KBM-7 (cell line): ENCODE measurements at regions not wholly inside any gene's neighbourhood (a gene's known extent, or its start where the extent isn't known, plus 50 kb on each side); places are given as distances from the start of the nearest gene placed in this dataset.
A peak's percentile ranks its signal among the peaks of the same experiment; 100 is the strongest.
"Not testable (repeated sequence)": the region's sequence is repeated elsewhere in the genome, so short reads cannot be mapped to it uniquely, and the experiment has no call there.

ENCODE experiments used
- DNase-seq: peaks from one replicate; pipeline ENCODE4 v3.0.0-alpha.2; 2015
- in situ Hi-C: fragments of 300-500 bp; cut with MboI; formaldehyde crosslinking; loops from 2 replicates; pipeline ENCODE4 v1.14.3; 2020; ENCODE audit warnings: low sequenced_read_pairs, low pct_unique_long_range_greater_than_20kb, mixed read lengths

GRCh38 chr18:25470756-25471524 lies 119.0 kb upstream of the ZNF521 start:
- in situ Hi-C loops, DNase-seq: not testable (repeated sequence)

DNA sequence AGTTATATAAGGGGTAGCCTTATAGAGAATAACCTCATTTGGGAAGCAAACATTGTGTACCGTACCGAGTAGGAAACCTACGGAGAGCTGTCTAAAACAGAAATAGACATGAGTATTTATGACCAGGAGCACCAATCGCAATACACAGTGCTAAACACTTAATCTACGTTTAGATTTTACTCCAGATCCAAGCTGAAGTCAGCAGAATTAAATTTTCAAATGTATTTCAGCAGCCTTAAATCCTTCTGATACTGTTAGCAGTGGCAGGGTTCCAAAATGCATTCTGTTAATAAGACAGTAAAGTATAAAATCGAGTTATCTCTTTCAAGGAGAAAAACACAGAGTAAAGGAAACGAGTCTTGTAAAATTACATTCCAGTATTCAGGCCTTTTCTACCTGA lies 118.1 kb upstream of the ZNF521 start:
- in situ Hi-C loops: no loop called here
- DNase-seq: no peak

GRCh38 chr18:25469489-25469888 lies 117.5 kb upstream of the ZNF521 start:
- no peak for DNase-seq
- in situ Hi-C loops: no loop called here

DNA sequence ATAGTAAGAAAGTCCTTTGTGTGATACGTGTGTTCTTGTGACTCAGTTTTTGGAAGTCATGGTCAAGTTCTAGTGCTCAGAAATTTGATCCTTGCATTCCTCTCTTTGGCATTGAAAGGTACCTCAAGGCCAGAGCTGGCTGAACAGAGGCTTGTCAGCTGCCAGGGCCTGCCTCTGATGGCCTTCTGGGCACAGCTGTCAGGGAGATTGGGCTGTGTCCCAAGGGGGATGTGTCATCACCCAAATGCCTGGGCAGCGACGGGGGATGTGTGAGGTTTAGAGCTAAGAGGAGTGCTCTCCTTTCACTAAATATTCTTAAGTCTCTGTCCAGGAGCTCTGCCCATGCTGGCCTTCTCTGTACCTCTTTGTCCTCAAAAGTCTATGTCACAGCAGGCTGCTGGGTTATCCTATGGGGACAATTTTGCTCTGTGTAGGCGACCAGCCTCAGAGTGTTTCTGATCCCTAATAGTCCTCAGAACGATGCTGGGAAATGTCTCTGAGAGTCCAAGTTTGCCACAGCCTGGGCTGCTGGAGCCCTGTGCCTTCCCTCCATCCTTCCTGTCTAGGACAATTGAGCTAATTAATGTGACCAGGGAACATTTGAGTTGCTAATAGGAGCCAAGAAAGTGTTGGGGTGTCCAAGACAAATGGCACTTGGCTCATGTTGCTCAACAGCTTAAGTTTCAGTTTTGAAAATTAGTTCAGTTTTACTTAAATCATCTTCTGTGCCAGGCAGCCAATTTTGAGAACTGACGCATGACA lies 115.4 kb upstream of the ZNF521 start:
- in situ Hi-C loops: no loop called here
- DNase-seq: no peak

DNA sequence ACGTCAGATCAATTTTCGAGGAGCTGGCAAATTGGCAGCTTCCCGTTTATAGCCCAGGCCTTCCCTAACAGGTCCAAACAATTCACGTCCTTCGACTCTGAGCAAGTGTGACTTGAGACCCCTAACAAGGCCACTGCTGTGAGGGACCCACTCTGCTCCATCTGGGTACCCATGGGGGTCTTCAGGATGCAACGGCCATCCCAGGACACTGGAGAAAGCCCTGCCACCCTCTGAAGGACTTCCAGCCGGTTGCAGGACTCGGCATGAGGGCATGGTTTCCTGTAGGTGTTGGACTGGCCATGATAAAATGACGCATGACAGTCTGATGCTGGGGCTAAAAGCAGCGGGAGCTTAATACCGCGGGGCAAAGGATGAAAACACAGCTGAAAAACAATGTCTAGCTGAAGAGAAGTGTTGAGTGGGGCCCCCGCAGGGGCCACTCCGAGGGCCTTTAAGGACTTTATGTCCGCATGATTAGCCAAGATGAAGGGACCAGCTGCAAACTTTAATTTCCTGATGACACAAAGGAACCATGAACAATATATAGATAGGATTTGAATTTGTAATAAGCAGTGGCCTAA lies 113.3 kb upstream of the ZNF521 start:
- in situ Hi-C loops: no loop called here

DNA sequence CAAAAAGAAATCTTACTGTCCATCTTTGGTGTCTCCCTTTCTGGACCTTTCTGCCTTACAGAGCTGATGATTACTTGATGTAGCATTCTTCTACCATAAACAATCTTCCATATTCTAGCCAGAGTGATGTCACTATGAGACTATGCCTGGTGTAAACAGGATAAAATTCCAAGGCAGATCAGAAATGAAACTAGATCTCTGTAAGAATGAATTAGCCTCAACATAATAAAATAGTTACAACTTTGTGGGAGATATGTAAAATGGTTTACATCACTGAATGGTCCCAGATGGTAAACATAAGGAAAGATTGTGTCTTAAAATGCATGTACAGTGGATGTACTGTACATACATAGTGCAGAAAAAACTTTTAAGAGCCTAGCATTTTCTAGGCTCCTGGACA lies 112.3 kb upstream of the ZNF521 start:
- in situ Hi-C loops: no loop called here
- DNase-seq: no peak

More for the DNA sequence above, 113.3 kb upstream of the ZNF521 start:
- no peak for DNase-seq

DNA sequence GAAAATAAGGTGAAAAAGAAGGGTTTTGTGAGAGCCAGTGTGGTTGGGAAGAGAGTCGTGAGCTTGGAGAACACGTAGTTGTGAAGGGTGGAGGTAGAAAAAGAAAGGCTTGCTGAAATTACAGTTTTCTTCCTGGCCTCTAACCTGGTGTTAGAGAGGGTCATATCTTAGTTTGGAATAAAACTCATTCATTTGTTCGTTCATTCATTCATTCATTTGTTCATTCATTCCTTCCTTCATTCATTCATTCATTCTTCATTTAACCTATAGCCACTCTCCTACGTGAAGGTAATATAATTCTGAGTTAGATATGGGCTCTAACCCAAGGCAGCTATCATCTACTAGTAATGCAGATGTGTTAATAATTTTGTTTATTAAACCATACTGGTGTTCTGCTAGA lies 111.8 kb upstream of the ZNF521 start:
- no peak for DNase-seq
- in situ Hi-C loops: no loop called here

DNA sequence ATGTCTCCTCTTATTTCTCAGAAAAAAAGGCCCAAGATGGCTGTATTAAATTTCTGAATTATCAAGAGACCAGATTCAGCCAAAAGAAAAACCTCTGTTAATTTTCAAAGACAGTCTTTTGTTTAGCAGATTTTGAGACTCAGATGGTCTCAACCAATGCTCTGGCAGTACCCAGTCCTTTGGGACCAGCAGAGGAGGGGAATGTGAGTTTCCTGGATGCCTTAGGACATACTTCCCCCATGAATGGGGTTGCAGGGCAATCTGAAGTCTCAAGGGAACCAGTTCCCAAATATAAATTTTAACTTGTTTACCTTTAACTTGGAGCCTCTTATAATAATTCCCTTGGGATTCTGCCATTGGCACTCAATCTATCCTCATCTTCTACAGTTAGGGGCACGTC lies 107.8 kb upstream of the ZNF521 start:
- DNase-seq: no peak
- in situ Hi-C loops: no loop called here

GRCh38 chr18:25457601-25458000 lies 105.6 kb upstream of the ZNF521 start:
- in situ Hi-C loops: no loop called here

DNA sequence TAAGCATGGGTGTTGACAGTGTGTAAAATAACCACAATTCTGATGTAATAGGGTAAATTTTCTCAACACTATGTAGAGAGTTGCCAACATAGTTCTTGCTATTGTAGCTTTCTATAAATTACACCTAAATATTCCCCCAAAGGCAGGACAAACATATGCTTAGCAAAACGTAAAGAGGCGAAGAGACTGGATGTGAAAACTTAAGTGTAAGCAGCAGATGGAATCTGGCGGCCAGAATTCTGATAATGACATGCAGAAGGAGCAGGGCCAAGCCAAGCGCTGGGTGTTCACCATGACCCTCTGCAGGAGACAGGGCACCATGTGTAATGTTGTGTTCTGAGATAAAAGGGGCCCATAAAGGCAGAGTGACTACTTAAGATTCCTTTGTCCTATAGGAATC lies 105.2 kb upstream of the ZNF521 start:
- no peak for DNase-seq
- in situ Hi-C loops: no loop called here

More at GRCh38 chr18:25457601-25458000, 105.6 kb upstream of the ZNF521 start:
- DNase-seq: no peak

DNA sequence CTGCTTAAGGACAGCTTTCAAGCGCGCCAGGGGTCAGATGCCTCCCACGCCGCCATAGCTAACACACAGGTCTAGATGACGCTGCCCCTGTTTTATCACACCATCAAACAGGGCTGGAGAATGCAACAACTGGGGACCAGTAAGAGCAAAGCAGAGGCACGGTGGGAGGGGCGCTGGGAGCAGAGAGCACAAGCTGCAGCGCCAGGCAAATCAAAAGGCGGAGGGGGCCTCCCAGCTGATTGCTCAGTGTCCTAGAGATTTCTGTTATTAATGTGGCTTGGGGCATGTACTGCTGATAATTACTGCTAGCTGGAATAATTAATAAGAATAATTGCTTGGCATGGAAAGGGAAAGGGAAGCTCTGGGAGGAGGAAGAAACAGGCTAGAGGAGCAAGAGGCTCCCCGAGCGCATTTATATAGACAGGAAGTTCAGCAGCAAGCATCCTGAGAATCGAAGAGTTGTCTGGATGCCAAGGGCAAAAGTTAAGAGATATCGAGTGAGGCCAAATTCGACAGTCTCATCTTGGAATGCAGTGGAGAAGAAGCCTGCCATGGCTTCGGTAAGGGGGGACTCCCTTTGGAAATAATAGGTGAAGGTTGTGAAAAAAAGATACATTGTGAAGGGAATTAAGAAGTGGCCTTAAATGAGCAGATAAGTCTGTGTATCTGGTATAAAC lies 104.5 kb upstream of the ZNF521 start:
- in situ Hi-C loops: no loop called here

GRCh38 chr18:25455646-25456045 lies 103.7 kb upstream of the ZNF521 start:
- in situ Hi-C loops: no loop called here

More for the DNA sequence above, 104.5 kb upstream of the ZNF521 start:
- DNase-seq: no peak

DNA sequence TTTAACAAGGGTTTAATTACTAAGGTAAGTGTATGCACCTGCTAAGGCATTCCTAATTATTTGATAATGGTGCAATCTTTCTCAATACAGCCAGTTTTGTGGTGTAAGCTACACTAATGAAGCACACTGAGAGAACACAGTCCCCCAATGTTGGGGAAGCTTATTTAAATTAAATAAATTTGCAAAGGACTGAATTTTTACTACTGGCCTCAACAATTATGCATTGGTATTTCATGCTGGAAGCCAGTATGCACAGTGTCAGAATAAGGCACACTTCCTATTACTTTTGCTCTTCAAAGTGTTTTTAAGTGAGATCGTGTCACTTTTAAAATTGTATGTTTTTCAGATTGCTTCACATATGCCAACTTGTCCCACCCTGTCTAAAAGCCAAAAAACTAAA lies 103.2 kb upstream of the ZNF521 start:
- DNase-seq: no peak
- in situ Hi-C loops: no loop called here

More at GRCh38 chr18:25455646-25456045, 103.7 kb upstream of the ZNF521 start:
- no peak for DNase-seq

DNA sequence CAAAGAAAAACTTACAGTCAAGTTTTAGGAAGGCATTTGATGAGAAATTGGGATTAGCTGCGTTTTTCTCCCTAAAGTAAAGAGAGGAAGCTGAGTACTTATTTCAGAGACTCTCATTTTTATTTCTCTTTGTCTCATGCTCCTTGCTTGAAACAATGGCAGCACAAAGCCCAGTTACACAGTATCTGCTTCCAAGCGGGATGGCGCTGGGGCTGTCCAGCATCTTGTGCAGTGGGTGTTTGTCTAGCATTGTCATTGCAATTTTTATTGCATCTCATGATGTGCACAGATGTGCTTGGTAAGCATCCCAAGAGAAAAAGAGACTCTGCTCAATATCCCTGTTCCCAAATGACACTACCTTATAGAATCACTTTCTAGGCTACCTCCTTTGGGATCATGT lies 102.8 kb upstream of the ZNF521 start:
- in situ Hi-C loops: no loop called here
- DNase-seq: no peak

DNA sequence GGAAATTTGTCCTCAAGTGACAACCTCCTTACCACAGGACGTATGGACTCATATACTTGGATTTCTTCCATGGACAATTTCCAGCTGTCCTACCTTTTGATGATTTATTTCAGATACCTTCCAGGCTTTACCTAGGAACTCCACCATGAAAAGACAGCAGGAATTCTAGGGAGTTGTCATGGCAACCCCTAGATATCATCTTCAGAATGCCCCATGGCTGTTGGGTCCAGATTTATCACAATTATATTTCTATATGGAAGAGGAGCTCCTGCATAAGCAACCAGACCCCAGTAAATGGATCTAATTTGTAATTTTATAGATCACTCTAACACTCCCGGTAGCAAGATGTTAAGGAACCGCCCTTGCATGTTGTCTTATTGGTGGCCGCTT lies 102.3 kb upstream of the ZNF521 start:
- in situ Hi-C loops: no loop called here
- DNase-seq: no peak

GRCh38 chr18:25453556-25454269 lies 101.7 kb upstream of the ZNF521 start:
- DNase-seq: no peak
- in situ Hi-C loops: no loop called here

DNA sequence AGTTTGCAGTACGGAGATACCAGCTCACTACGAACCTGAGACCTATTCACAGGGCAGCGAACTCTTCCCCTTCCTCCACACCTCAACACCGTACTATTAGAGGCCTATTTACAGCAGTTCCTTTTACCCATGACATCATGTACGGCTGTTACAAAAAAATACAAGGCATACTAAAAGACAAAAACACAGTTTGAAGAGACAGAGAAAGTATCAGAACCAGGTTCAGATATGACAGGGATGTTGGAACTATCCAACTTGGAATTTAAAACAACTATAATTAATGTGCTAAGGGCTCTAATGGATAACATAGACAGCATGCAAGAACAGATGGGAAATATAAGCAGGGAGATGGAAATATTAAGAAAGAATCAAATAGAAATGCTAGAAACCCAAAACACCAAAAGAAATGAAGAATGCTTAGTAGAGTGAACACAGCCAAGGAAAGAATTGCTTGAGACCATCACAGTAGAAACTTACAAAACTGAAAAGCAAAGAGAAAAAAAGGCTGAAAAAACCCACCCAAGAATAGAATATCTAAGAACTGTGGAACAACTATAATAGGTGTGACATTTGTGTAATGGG lies 99.2 kb upstream of the ZNF521 start:
- in situ Hi-C loops: no loop called here
- no peak for DNase-seq

GRCh38 chr18:25449046-25449445 lies 97.1 kb upstream of the ZNF521 start:
- DNase-seq: no peak
- in situ Hi-C loops: no loop called here

- in situ Hi-C loops: no loop called here
- peak; percentile 76 for DNase-seq
Measured at GRCh38 chr18:25446972-25447371, 95.0 kb upstream of the ZNF521 start.
